Stomach (tissue), 4 donors: ENCODE measurements at regions not wholly inside any gene's neighbourhood (a gene's known extent, or its start where the extent isn't known, plus 50 kb on each side); places are given as distances from the start of the nearest gene placed in this dataset.

Source experiments
- CTCF ChIP-seq, 7 experiments: fragments of 450-650 bp in 4 of 7; fragments of 200-600 bp in 3 of 7; sonication (generic) in 3 of 7; IDR thresholded peaks; one replicate each; pipeline ENCODE4 v1.5.1; 2016 to 2019; ENCODE audit warnings: antibody characterized with exemption in 7 of 7, control low read depth in 2 of 7, mild to moderate bottlenecking in 1 of 7
- EP300 ChIP-seq: sonication (generic); formaldehyde crosslinking; IDR thresholded peaks from one replicate; pipeline ENCODE4 v1.6.1; 2017; ENCODE audit warnings: antibody characterized with exemption
- POLR2AphosphoS5 ChIP-seq, 3 donors: sonication (generic); formaldehyde crosslinking; IDR thresholded peaks; one replicate each; pipeline ENCODE4 v1.6.1; 2016; ENCODE audit warnings: antibody characterized with exemption in 3 of 3

- TF ChIP-seq CTCF (IDR thresholded peaks at IDR 0.05) (no peak), EP300 (no peak), POLR2AphosphoS5 (IDR thresholded peaks at IDR 0.05) (no peak)
Measured at GRCh38 chr4:165803005-165803404, 70.0 kb upstream of the TLL1 start.
